ENCODE measurements at regions not wholly inside any gene's neighbourhood (a gene's known extent, or its start where the extent isn't known, plus 50 kb on each side); places are given as distances from the start of the nearest gene placed in this dataset.
"Not testable (repeated sequence)": the region's sequence is repeated elsewhere in the genome, so short reads cannot be mapped to it uniquely, and the experiment has no call there.

- DNase-seq (ENCODE audit: low spot score); H4K20me1 ChIP-seq (ENCODE audit: insufficient read depth, low read length); FAIRE-seq; in situ Hi-C loops (cut with HindIII; ENCODE audit: extremely low pct_ligation_motif_present, low pct_unique_long_range_greater_than_20kb); H3K36me3 ChIP-seq (replicated peaks in 1 of 2; ENCODE audit: control insufficient read depth in 1 of 2, insufficient read depth in 2 of 2, low read length in 2 of 2); H2AFZ ChIP-seq (ENCODE audit: low read length); H3K9me3 ChIP-seq (ENCODE audit: low read length); ATAC-seq; H3K27me3 ChIP-seq (ENCODE audit: control insufficient read depth in 1 of 2, insufficient read depth in 2 of 2, low read length in 2 of 2); H3K4me2 ChIP-seq (ENCODE audit: low read depth, low read length); CTCF ChIA-PET (ENCODE audit: low intra/inter-chr PET ratio, low total read pairs); intact Hi-C loops (cut with micrococcal nuclease; ENCODE audit: unreplicated experiment); H3K9ac ChIP-seq (ENCODE audit: insufficient read depth, low read depth, low read length); POLR2A ChIA-PET; H3K79me2 ChIP-seq (ENCODE audit: insufficient read depth, low read length); H3K4me1 ChIP-seq (ENCODE audit: insufficient read depth, low read length); BruUV-seq (replicated peaks); H3K4me3 ChIP-seq (replicated peaks in 1 of 3; ENCODE audit: insufficient read depth in 1 of 3, low read depth in 2 of 3, low read length in 3 of 3); H3K27ac ChIP-seq (ENCODE audit: extremely low read length, insufficient read depth, low read length): not testable (repeated sequence)
- WGBS (ENCODE audit: low lambda C conversion rate), result 23% methylated on average over 8 of the region's 8 CpGs
Measured at GRCh38 chr1:81720256-81720655, 80.5 kb upstream of the ADGRL2 start.

GRCh38 chr1:81717230-81717629 is 83.5 kb upstream of the ADGRL2 start:
- Histone ChIP-seq H2AFZ (ENCODE audit: low read length) (no peak overlapping the region), H3K4me3 (replicated peaks in 1 of 3; ENCODE audit: insufficient read depth in 1 of 3, low read depth in 2 of 3, low read length in 3 of 3) (no peak overlapping the region), H3K36me3 (replicated peaks in 1 of 2; ENCODE audit: control insufficient read depth in 1 of 2, insufficient read depth in 2 of 2, low read length in 2 of 2) (no peaks in the 10 kb centered on the region), H3K27me3 (ENCODE audit: control insufficient read depth in 1 of 2, insufficient read depth in 2 of 2, low read length in 2 of 2) (no peaks in the 10 kb centered on the region; a peak in 1 of 5 replicates), H3K27ac (ENCODE audit: extremely low read length, insufficient read depth, low read length) (no peak overlapping the region), H3K4me2 (ENCODE audit: low read depth, low read length) (no peak overlapping the region), H3K9ac (ENCODE audit: insufficient read depth, low read depth, low read length) (no peak overlapping the region), H3K4me1 (ENCODE audit: insufficient read depth, low read length) (no peaks in the 10 kb centered on the region), H3K79me2 (ENCODE audit: insufficient read depth, low read length) (no peaks in the 10 kb centered on the region), H3K9me3 (ENCODE audit: low read length) (peaks cover 11% of the 10 kb centered on the region; the same call in 1 of the 2 replicates), H4K20me1 (ENCODE audit: insufficient read depth, low read length) (no peaks in the 10 kb centered on the region)
- intact Hi-C loops (cut with micrococcal nuclease; ENCODE audit: unreplicated experiment) (no loop called here), in situ Hi-C loops (cut with HindIII; ENCODE audit: extremely low pct_ligation_motif_present, low pct_unique_long_range_greater_than_20kb) (no loop called here)
- no peak for FAIRE-seq
- ChIA-PET POLR2A (no interaction called here), CTCF (ENCODE audit: low intra/inter-chr PET ratio, low total read pairs) (no interaction called here)
- DNase-seq (ENCODE audit: low spot score), result no peak
- WGBS (ENCODE audit: low lambda C conversion rate), result 0% methylated on average over 1 of the region's 1 CpG
- TF ChIP-seq ZNF496 (CRISPR knock-in tag; IDR thresholded peaks at IDR 0.05; ENCODE audit: insufficient replicate concordance), result no peak
- TF ChIP-seq AKAP8 (CRISPR knock-in tag; IDR thresholded peaks at IDR 0.05), result no peak
- no peak for TF ChIP-seq KLF11 (CRISPR knock-in tag; IDR thresholded peaks at IDR 0.05)
- TF ChIP-seq GATAD1 (CRISPR knock-in tag; IDR thresholded peaks at IDR 0.05), result no peak
- TF ChIP-seq TAF1 (CRISPR knock-in tag; IDR thresholded peaks at IDR 0.05), result no peak
- no peak for TF ChIP-seq ZNF468 (CRISPR knock-in tag; IDR thresholded peaks at IDR 0.05)
- no peak for TF ChIP-seq ZNF512B (CRISPR knock-in tag; IDR thresholded peaks at IDR 0.05; ENCODE audit: borderline replicate concordance)
- no peak for TF ChIP-seq NFIC (IDR thresholded peaks at IDR 0.05; ENCODE audit: low read length)
- BruUV-seq (replicated peaks), result no TSS peak
- ATAC-seq, result no peak

All from HepG2 (cell line).